Muscle layer of duodenum (tissue), 2 donors: ENCODE measurements at regions not wholly inside any gene's neighbourhood (a gene's known extent, or its start where the extent isn't known, plus 50 kb on each side); places are given as distances from the start of the nearest gene placed in this dataset.

Experiments
- H3K27ac ChIP-seq: one replicate; pipeline ENCODE4 v1.7.0; 2013; ENCODE audit warnings: mild to moderate bottlenecking, low read length
- H3K27me3 ChIP-seq: one replicate; pipeline ENCODE4 v1.7.0; 2013; ENCODE audit warnings: low read depth, mild to moderate bottlenecking, control low read depth, low read length
- H3K36me3 ChIP-seq, 2 donors: one replicate each; pipeline ENCODE4 v1.7.0; 2013; ENCODE audit warnings: low read length in 2 of 2, control low read depth in 1 of 2, mild to moderate bottlenecking in 1 of 2; ENCODE audit not compliant: insufficient read depth in 2 of 2, control insufficient read depth in 1 of 2
- H3K4me1 ChIP-seq, 2 donors: one replicate each; pipeline ENCODE4 v1.7.0; 2013; ENCODE audit warnings: low read length in 2 of 2, mild to moderate bottlenecking in 2 of 2, control low read depth in 1 of 2, moderate library complexity in 1 of 2; ENCODE audit not compliant: insufficient read depth in 2 of 2, control insufficient read depth in 1 of 2
- H3K4me3 ChIP-seq, 2 donors: one replicate each; pipeline ENCODE4 v1.7.0; 2013; ENCODE audit warnings: low read length in 2 of 2, low read depth in 1 of 2, mild to moderate bottlenecking in 1 of 2
- H3K9me3 ChIP-seq, 2 donors: one replicate each; pipeline ENCODE4 v1.7.0; 2013; ENCODE audit warnings: low read length in 2 of 2, control low read depth in 1 of 2, mild to moderate bottlenecking in 1 of 2; ENCODE audit not compliant: control insufficient read depth in 1 of 2
- donor health status: healthy.

DNA sequence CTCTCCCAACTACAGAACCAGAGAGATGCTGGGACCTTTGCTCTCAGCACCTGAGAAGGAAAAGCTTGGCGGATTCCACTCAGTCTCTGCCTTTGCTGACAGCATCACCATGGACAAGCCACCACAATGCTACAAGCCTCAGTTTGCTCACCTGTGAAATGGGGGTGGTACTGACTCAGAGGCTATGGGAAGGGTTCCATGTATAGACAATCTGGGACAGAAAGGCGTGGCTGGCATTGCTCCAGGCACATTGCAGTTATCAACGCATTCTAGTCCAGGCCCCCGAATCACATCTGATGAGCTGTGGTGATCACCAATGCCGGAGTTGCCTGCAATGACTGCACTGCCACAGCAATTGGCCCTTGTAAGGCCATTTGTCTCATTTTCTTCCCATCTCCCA is 72.6 kb downstream of the ISX start:
- H3K9me3 ChIP-seq = peaks cover 0 to 3% of the 10 kb centered on the region in 2 donors
- H3K27ac ChIP-seq = no peak overlapping the region
- H3K4me3 ChIP-seq = no peak overlapping the region
- no peaks in the 10 kb centered on the region for H3K27me3 ChIP-seq
- H3K36me3 ChIP-seq = no peaks in the 10 kb centered on the region
- no peaks in the 10 kb centered on the region for H3K4me1 ChIP-seq

DNA sequence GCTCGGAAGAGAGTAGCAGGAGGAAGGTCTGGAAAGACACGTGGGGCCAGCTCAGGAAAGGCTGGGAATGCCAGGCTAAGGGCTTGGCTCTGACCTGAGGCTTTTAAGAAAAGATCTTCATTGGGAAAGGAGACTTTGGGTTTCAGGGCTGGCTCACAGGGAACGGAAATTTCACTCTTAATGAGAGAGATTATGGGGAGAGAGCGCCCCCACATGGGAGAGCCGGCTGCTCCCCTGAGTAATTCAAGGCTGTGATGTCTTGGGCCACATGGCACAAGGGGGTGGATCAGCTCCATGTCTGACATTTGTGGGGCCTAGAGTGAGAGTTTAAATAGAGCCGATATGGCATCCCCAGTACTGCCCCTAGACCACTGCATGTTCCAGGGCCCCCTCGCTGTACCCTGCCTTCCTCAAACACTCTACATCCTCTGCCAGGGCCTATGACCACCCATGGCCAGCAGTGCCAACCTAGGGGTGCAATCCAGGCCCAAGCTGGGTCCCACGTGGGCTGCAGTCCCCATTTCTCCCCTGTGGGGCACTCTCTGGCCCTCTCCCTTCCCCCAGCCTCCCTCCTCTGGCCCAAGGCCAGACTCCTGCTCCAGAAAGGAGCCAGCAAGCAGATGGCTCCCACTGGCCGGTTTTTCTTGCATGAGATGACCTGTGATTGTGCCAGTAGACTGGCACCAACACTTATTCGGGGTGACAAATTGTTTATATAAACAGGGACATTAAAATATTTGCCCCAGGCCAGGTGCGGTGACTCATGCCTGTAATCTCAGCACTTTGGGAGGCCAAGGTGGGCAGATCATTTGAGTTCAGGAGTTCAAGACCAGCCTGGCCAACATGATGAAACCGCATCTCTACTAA is 75.2 kb downstream of the ISX start:
- H3K9me3 ChIP-seq = peaks cover 0 to 3% of the 10 kb centered on the region in 2 donors
- no peaks in the 10 kb centered on the region for H3K27me3 ChIP-seq
- H3K4me3 ChIP-seq = no peak overlapping the region
- no peak overlapping the region for H3K27ac ChIP-seq
- H3K36me3 ChIP-seq = no peaks in the 10 kb centered on the region
- no peaks in the 10 kb centered on the region for H3K4me1 ChIP-seq

DNA sequence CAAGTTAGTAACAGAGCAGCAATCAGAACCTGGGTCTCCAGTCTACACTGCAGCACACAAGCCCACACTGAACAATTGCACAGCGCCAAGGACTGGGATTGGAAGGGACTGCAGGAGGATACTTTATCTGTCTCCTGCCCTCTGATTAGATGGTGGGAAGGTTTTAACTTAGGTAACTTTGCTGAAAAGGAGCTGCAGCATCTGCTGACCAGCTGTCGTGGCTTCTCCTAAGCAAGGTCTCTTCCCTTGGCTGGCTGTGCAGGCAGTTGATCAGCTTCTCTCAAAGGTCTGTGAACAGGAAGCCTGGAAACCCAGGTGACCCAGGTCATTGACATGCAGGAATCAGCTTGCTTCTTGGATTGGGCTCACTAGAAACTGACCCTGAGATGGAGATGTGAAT is 82.4 kb downstream of the ISX start:
- H3K36me3 ChIP-seq = no peaks in the 10 kb centered on the region
- H3K9me3 ChIP-seq = no peaks in the 10 kb centered on the region
- no peaks in the 10 kb centered on the region for H3K4me1 ChIP-seq
- H3K4me3 ChIP-seq = no peak overlapping the region
- H3K27ac ChIP-seq = no peak overlapping the region
- no peaks in the 10 kb centered on the region for H3K27me3 ChIP-seq

DNA sequence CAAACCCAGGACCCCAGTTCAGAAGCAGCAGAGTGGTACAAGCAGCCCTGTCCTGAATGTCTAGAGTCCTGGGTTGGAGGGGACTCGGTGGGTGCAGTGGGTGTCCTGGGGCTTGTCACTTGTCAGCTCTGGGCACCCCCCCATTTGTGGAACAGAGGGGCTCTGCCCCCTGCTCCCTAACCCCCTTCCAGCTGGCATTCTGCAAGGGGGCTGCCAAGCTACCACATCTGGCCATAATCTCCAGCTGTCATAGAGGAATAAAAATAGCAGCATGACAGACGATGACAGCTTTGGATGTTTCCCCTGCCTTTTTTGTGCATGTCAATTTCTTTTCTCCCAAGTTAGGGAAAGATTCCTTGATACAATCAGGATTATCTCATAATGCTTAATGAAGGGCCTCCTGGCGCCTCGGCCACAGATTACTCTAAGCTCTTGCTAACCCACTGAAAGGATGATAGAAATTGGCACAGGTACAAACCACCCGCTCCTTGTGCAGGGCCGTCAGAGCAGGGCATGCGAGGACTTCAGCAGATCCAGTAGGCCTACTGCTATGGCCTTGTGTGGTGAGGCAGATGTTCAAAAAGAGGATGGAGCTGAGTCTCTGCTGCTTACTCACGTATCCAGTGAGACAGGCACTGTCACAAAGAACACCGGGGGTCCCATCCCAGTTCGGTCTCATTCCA is 83.0 kb downstream of the ISX start:
- Histone ChIP-seq H3K27ac (no peak overlapping the region), H3K4me3 (no peak overlapping the region), H3K36me3 (no peaks in the 10 kb centered on the region), H3K4me1 (no peaks in the 10 kb centered on the region), H3K27me3 (no peaks in the 10 kb centered on the region), H3K9me3 (no peaks in the 10 kb centered on the region)

DNA sequence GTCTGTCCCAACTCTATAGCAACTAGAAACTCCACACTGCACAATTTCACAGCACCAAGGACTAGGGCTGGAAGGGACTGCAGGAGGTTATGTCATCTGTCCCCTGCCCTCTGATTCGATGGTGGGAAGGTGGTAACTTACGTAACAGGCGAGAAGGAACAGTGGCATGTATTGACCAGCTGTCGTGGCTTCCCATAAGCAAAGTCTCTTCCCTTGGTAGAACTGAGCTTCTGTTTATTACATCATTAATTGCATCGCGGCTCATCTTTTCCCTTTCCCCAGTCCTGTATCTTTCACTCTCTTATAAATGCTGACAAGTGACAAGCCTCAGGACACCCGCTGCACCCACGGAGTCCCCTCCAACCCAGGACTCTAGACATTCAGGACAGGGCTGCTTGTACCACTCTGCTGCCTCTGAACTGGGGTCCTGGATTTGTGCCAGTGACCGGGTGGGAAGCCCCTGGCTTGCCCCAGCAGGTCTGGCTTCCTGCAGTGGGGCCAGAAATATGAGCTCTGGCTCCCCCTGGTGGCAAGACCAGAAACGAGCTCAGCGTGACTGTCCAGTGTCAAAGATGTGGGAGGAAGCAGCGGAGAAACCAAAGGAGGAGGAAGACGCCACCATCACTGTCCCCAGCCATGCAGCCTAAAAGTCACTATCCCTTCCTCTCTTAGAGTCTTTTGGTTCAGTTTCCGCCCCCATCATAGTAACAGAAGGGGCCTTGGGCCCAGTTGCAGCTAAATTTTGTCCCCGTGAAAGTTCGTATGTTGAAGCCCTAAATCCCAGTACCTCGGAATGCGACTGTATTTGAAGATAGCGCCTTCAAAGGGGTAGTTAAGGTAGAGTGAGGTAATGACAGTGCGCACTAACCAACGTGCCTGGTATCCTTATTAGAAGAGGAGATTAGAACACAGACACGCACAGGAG is 84.5 kb downstream of the ISX start:
- no peaks in the 10 kb centered on the region for H3K4me1 ChIP-seq
- no peaks in the 10 kb centered on the region for H3K36me3 ChIP-seq
- no peak overlapping the region for H3K27ac ChIP-seq
- no peaks in the 10 kb centered on the region for H3K27me3 ChIP-seq
- no peak overlapping the region for H3K4me3 ChIP-seq
- no peaks in the 10 kb centered on the region for H3K9me3 ChIP-seq

DNA sequence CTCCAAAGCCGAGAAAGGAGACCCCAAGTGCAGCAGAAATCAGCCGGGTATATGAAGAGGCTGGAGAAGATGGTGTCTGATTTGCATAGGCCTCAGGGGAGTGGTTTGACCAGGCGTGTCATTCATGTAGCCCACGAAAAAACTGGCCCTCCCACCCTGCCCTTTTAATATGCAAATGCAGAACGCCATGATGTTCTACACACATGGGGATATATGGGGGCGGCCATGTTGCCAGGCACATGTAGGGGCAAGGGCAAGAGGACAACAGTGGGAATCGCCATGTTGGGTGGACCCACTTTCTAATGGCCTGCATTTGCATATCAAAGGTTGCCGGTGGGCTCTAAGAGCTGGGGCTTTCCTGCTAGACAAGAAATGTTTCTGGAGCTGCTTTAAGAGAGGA is 86.4 kb downstream of the ISX start:
- H3K27ac ChIP-seq = no peak overlapping the region

DNA sequence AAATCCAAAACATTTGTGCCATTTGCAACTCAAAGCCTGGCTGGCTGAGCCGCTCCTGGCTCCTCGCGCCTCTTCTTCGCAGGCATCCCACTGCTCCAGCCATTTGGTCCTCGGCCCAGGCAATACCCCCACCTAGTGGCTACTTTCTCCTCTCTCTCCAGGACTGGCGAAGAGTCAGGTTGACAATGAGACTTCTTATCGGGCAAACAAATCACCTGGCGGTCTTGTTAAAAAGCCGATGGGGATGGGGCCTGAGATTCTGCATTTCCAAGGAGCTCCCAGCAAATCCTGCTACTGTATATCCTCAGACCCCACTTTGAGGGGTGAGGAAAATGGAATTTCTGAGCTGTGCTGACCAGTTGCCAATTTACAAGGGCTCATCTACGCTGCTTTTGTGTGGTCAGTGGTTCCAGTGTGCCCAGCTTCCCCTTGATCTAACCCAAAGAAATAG is 89.0 kb downstream of the ISX start:
- Histone ChIP-seq H3K27me3 (no peaks in the 10 kb centered on the region), H3K4me1 (no peaks in the 10 kb centered on the region), H3K9me3 (no peaks in the 10 kb centered on the region), H3K27ac (no peak overlapping the region), H3K4me3 (no peak overlapping the region), H3K36me3 (no peaks in the 10 kb centered on the region)

More for the DNA sequence above, 86.4 kb downstream of the ISX start:
- Histone ChIP-seq H3K36me3 (no peaks in the 10 kb centered on the region), H3K4me1 (no peaks in the 10 kb centered on the region), H3K27me3 (no peaks in the 10 kb centered on the region), H3K9me3 (no peaks in the 10 kb centered on the region), H3K4me3 (no peak overlapping the region)

DNA sequence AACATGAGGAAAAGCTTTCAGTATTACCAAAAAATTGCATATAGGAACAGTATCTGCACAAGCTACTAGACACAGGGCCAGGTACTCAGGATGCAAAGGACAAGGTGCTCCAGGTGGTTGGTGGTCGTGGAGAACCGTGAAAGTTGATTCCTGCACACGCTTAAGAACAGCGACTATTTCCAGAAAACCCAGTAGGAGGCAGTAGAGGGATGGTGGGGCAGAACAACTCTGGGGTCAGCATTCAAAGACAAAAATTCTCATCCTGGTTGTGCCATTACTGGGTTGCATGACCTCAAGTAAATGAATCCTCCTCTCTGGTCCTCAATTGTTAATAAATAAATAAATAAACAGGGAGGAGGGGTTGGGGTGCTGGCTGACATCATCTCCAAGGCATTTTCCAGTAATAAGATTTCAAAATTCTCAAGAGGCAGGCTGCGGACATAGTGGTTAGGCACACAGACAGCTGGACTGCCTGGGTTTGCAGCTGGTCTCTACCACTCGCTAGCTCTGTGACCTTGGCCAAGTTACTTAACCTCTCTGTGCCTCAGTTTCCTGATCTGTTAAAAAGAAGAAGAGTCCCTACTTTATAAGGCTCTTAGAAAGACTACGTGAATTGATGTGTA is 89.6 kb downstream of the ISX start:
- no peak overlapping the region for H3K4me3 ChIP-seq
- H3K27ac ChIP-seq = no peak overlapping the region
- no peaks in the 10 kb centered on the region for H3K36me3 ChIP-seq
- no peaks in the 10 kb centered on the region for H3K9me3 ChIP-seq
- H3K27me3 ChIP-seq = no peaks in the 10 kb centered on the region
- H3K4me1 ChIP-seq = no peaks in the 10 kb centered on the region

DNA sequence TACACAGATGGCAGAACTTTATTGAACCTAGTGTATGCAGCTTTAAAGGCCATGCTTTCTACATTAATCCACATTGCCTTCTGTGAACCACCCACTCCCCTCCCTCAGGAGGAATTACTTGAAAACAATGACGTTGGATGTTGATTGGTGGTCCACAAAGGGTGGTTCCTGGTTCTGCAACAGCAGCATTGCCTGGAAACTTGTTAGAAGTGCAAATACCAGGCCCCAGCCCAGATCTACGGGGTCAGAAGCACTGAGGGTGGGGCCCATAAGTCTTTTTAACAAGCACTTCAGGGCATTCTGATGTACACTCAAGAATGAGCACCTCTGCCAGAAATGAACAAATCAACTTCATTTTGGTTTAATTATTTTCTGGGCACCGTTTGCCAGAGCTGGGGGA is 91.0 kb downstream of the ISX start:
- H3K36me3 ChIP-seq = no peaks in the 10 kb centered on the region
- no peak overlapping the region for H3K4me3 ChIP-seq
- H3K27ac ChIP-seq = no peak overlapping the region

DNA sequence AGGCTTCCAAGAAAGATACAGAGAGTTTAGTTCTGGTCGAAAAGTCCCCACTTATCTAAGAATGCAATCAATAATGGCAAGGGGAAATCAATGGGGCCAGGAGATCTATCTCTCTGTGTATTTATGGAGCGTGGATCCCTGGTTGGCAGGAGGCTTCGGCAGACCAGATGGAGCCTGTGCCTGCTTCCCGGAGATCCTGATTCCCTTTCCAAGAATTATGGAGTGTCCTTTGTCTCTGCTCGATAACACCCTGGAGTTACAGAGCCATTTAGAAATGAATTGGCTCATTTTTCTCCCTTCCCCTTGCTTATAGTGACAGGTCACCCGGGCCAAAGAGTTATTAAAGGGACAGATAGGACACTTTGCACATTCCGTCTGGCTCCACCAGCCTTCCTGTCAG is 92.4 kb downstream of the ISX start:
- no peaks in the 10 kb centered on the region for H3K4me1 ChIP-seq
- no peaks in the 10 kb centered on the region for H3K27me3 ChIP-seq
- no peak overlapping the region for H3K4me3 ChIP-seq
- no peaks in the 10 kb centered on the region for H3K9me3 ChIP-seq
- no peak overlapping the region for H3K27ac ChIP-seq
- no peaks in the 10 kb centered on the region for H3K36me3 ChIP-seq

More for the DNA sequence above, 91.0 kb downstream of the ISX start:
- Histone ChIP-seq H3K27me3 (no peaks in the 10 kb centered on the region), H3K9me3 (no peaks in the 10 kb centered on the region), H3K4me1 (no peaks in the 10 kb centered on the region)

DNA sequence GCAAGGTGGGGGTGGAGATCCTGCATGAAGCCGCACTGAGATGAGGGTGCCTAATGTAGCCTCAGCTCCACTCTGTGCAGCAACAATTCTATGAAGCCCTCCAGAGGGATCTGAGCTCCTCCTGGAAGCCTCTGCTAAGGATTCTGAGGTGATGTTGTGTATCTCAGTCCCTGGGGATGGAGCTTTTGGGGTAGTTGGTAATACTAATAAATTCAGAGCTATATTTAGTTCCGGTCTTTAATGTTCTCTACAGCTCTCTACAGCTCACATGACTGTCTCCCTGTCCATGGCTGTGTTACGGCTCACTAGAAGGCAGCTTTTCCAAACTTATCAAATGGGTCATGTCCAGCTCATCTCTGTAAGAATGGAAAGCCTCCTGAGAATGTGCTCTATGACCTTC is 93.4 kb downstream of the ISX start:
- no peaks in the 10 kb centered on the region for H3K4me1 ChIP-seq
- H3K27me3 ChIP-seq = no peaks in the 10 kb centered on the region
- no peak overlapping the region for H3K27ac ChIP-seq
- no peaks in the 10 kb centered on the region for H3K36me3 ChIP-seq
- no peak overlapping the region for H3K4me3 ChIP-seq
- H3K9me3 ChIP-seq = no peaks in the 10 kb centered on the region
